ENCODE measurements at regions not wholly inside any gene's neighbourhood (a gene's known extent, or its start where the extent isn't known, plus 50 kb on each side); places are given as distances from the start of the nearest gene placed in this dataset.

GRCh38 chr10:8356283-8356682 is 301.8 kb downstream of the GATA3 start:
- peaks cover 0 to 3% (median 0%) of the 10 kb centered on the region in 4 donors for H3K27me3 ChIP-seq (ENCODE audit: control insufficient read depth in 4 of 4, insufficient read depth in 4 of 4, low read length in 3 of 4)
- TF ChIP-seq MAX (IDR thresholded peaks at IDR 0.05) (no peak), FOXA1 (IDR thresholded peaks at IDR 0.05) (no peak), RAD21 (IDR thresholded peaks at IDR 0.05) (no peak), CTCF (IDR thresholded peaks at IDR 0.05; ENCODE audit: low read depth, low read length, missing input control) (no peak), ATF3 (IDR thresholded peaks at IDR 0.05) (no peak), NR2F2 (IDR thresholded peaks at IDR 0.05) (no peak), TAF1 (conservative IDR thresholded peaks at IDR 0.05) (no peak), SP1 (IDR thresholded peaks at IDR 0.05) (no peak), HNF4G (IDR thresholded peaks at IDR 0.05) (no peak), ZBTB33 (IDR thresholded peaks at IDR 0.05) (no peak), YY1 (IDR thresholded peaks at IDR 0.05) (no peak), FOXA2 (IDR thresholded peaks at IDR 0.05) (no peak), JUND (IDR thresholded peaks at IDR 0.05) (no peak), EGR1 (IDR thresholded peaks at IDR 0.05; ENCODE audit: low read depth in 2 of 2) (no peak), GABPA (IDR thresholded peaks at IDR 0.05 in 1 of 2, conservative IDR thresholded peaks at IDR 0.05 in 1 of 2) (no peak)
- no peak overlapping the region for H3K27ac ChIP-seq (ENCODE audit: low read depth in 1 of 2, low read length in 2 of 2)
- no peak for DNase-seq (ENCODE audit: low spot score)
- no peaks in the 10 kb centered on the region for H3K36me3 ChIP-seq (ENCODE audit: control insufficient read depth in 4 of 4, insufficient read depth in 3 of 4, low read depth in 1 of 4, low read length in 3 of 4)
- H3K4me1 ChIP-seq (ENCODE audit: control insufficient read depth in 4 of 4, insufficient read depth in 4 of 4, low read length in 3 of 4): peaks cover 0 to 1% (median 0%) of the 10 kb centered on the region in 4 donors
- no peak overlapping the region for H3K9ac ChIP-seq (ENCODE audit: low read depth in 1 of 2, low read length in 2 of 2)
- WGBS: 71% methylated on average over 2 of the region's 2 CpGs
- peaks cover 0 to 4% (median 0%) of the 10 kb centered on the region in 4 donors for H3K9me3 ChIP-seq (ENCODE audit: control insufficient read depth in 4 of 4, low read length in 3 of 4)
- H3K4me3 ChIP-seq (ENCODE audit: low read depth in 1 of 3, low read length in 3 of 3): no peak overlapping the region

- no peaks in the 10 kb centered on the region for H3K27me3 ChIP-seq (ENCODE audit: control insufficient read depth in 4 of 4, insufficient read depth in 4 of 4, low read length in 3 of 4)
- no peak overlapping the region for H3K4me3 ChIP-seq (ENCODE audit: low read depth in 1 of 3, low read length in 3 of 3)
- DNase-seq (ENCODE audit: low spot score): no peak
- TF ChIP-seq ZBTB33 (IDR thresholded peaks at IDR 0.05) (no peak), GABPA (IDR thresholded peaks at IDR 0.05 in 1 of 2, conservative IDR thresholded peaks at IDR 0.05 in 1 of 2) (no peak), TAF1 (conservative IDR thresholded peaks at IDR 0.05) (no peak), RAD21 (IDR thresholded peaks at IDR 0.05) (no peak), JUND (IDR thresholded peaks at IDR 0.05) (no peak), FOXA2 (IDR thresholded peaks at IDR 0.05) (no peak)
- no peaks in the 10 kb centered on the region for H3K36me3 ChIP-seq (ENCODE audit: control insufficient read depth in 4 of 4, insufficient read depth in 3 of 4, low read depth in 1 of 4, low read length in 3 of 4)
- peaks cover 0 to 4% (median 0%) of the 10 kb centered on the region in 4 donors for H3K9me3 ChIP-seq (ENCODE audit: control insufficient read depth in 4 of 4, low read length in 3 of 4)
- WGBS: 93% methylated on average over 5 of the region's 5 CpGs
- H3K27ac ChIP-seq (ENCODE audit: low read depth in 1 of 2, low read length in 2 of 2): no peak overlapping the region
- peaks cover 0 to 1% (median 0%) of the 10 kb centered on the region in 4 donors for H3K4me1 ChIP-seq (ENCODE audit: control insufficient read depth in 4 of 4, insufficient read depth in 4 of 4, low read length in 3 of 4)
- H3K9ac ChIP-seq (ENCODE audit: low read depth in 1 of 2, low read length in 2 of 2): no peak overlapping the region
Measured at GRCh38 chr10:8359467-8359866, 305.0 kb downstream of the GATA3 start.
